Stimulated activated CD4-positive, alpha-beta T cell treated with anti-CD3 and anti-CD28 coated beads, Interleukin-2, amount 100 ng/mL, for 4 hours (primary cell): ENCODE measurements at regions not wholly inside any gene's neighbourhood (a gene's known extent, or its start where the extent isn't known, plus 50 kb on each side); places are given as distances from the start of the nearest gene placed in this dataset.
A peak's percentile ranks its signal among the peaks of the same experiment; 100 is the strongest.

Experiments
- DNase-seq: peaks from one replicate; pipeline ENCODE4 v3.0.0-alpha.2; 2020; ENCODE audit warnings: low read depth

DNA sequence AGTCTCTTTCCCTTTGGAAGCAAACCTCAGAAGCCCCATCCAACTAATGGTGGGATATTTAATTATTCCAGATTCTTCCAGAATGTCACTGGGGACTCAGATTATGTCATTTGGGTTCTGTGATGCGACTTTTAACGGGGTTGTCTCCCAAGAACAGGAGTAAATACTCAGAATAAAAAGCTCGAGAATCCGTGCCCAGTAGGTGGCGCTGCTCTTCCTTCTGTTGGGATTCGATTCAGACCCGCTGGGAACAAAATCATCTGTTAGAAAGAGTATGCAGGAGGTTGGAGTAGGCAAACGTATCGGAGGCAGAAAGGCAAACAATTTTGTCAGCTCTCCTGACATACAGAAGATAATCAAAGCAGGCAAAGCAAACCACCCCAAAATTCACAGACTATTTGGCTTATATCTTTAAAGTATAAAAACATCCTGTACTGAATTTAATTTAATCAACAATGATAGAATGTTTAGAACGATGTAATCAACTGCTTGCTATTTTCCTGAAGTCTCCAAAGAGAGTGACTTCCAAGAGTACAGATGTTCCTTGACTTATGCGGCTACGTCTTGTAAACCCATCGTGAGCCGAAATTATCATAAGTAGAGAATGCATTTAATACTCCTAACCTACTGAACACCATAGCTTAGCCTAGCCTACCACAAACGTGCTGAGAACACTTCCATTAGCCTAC is 169.8 kb upstream of the RAI14 start:
- DNase-seq = peak; percentile 26

DNA sequence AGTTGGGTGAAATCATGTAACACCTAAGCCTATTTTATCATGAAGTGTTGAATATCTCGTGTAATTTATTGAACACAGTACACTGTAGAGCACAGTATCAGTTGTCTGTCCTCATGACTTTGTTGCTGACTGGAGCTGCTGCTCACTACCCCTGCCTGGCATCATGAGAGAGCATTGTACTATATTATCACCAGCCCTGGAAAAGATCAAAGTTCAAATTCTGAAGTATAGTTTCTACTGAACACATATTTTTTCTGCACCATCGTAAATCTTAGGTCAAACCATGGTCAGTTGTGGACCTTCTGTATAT is 169.3 kb upstream of the RAI14 start:
- DNase-seq = no peak

DNA sequence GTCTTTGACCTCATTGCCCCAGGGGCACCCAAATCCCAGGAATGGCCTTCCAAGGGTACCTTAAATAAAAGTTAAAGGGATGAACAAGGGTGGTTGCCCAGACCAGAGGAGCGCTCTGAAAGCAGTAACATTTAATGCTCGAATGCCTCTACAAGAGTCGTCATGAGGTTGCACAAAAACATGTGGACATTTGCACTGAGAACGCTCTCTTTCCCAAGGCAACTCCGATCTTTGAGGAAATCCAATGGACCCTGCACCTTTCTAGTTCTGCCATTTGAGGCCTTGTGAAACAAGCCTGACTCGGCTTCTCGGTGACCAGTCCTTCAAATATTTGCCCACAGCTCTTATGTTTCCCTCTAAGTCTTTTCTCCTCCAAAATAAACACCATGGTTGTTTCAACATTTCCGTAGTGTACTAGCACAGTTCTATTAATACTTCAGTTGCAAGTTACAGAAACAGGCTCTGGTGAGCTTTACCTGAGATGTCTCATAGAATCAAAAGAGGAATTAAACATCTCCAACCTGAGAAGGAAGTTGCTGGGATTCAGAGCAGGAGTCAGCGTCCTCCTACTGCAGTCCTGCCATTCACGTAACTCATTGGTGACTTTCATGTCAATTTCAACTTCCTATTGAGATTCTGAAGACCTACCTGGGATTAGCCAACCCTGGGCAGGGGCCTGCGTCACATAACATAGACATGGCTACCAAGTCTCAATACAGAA is 168.8 kb upstream of the RAI14 start:
- DNase-seq = no peak

DNA sequence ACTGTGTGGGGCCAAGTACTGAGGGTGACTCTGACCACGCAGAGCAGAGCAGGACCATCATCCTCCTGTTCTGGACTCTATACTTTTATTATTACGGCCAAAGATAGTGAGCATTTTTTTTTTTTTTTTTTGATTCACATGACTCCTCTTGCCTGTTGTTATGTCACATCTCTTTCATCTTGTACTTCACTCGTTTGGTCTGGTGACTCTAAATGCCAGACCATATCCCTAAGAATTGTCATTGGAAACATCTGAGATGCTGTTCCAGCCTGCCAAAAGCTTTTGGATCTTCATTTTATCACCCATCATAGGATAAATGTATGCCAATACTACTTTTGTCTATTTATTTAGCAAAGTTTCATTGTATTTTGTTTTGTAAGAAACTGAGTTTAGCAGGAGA is 168.2 kb upstream of the RAI14 start:
- DNase-seq = no peak

DNA sequence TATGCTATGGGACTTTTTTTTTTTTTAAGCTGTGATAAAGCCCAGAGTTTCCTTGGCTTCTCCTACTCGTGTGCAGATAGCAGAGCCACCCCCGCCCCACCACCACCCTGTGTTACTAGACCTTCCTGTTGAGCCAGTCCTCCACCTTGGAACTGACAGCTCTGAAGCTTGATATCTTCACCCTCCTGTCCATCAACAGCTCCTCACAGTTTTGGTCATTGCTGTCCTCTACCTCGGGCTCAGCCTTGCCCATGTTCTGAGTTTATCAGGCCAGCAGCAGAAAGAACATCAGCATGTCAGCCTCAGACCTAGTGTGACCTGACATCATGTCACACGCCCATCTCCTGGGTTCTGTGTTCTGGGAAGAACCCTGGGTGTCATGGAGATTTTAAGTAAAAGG is 167.1 kb upstream of the RAI14 start:
- no peak for DNase-seq

DNA sequence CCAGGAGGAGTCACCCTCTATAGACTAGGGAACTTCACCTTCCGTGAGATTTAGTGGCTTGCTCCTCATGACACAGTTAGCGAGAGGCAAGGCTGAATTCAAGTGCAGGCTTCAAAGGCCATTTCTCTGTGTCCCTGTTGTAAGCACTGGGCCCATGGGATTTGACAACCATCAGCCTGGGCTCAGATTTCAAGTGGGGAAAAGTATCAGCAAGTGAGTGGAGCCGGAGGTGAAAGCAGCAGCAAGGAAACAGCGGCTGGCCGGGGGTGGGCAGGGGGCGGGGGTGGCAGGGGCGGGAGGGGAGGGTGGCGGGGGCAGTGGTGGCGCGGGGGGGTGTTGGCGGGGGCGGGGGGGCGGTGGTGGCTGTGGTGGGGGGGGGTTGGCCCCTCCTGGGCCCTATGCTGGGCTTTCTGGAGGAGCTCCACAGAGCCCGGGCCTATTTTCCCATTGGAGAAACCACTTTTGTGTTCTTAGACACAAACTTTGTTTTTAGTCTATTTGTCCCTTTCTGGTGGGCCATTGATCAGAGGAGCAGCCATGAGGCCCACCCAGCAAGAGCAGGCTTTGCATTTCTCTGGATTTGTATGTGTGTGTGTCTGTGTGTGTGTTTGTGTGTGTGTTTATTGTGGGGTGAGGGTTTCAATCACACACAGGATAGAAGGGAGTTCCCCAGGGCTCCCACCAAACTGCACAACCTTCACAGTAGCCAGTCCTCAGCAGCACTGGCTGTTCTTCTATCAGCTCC is 165.4 kb upstream of the RAI14 start:
- no peak for DNase-seq

DNA sequence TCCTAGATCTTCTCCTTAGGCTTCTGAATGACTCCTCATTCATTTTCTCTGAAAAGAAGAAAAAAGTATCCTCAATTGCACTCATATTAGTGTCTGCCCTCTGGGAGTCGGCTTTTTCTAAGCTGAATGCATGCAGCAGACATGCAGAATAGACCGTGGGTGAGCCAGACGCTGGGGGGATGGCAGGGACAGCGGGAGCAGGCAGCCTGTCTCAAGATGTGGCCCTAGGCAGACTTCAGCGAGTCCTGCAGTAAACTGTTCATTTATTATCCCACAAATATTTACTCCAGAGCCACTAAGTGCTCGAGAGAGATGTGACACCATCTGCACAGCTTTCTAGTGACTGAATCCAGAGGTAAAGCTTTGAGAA is 164.9 kb upstream of the RAI14 start:
- DNase-seq = no peak

DNA sequence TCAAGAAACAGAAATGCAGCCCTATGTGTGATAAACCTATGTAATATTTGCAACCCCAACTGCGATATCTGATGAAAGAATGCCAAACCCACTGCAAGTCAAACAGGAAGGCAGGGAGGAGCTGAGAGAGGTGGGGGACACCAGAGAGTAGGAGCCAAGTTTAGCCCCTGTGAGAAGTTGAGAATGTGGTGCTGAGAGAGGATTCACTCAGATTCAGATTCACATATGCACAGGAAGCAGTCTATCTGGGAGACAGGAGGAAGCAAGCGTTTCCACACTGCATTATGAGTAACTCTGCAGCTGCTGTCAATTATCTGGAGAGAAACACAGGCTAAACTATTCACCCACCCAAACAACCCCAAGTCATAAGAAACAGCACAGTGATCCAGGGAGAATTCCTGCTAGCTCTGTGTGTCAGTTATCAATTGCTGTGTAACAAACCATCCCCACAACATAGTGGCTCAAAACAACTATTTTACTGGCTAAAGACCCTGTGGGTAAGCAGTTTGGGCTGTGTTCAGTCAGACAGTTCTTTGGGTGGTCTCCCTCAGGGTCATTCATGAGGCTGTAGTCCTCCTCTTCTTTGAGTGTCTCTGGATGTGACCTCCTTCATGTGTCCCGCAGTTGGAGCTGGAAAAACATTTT is 161.9 kb upstream of the RAI14 start:
- no peak for DNase-seq

DNA sequence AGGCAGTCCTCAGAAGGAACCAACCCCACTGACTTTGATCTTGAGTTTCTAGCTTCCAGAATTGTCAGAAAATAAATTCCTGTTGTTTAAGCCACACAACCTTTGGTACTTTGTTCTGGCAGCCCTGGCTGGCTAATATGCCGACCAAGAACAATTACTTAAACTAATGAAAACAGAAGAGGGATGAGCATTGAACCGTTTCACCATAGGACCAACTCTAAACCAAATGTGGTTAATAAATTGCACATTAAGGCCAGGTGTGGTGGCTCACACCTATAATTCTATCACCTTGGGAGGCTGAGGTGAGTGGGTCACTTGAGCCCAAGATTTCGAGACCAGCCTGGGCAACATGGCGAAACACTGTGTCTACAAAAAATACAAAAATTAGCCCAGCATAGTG is 160.9 kb upstream of the RAI14 start:
- DNase-seq = no peak

DNA sequence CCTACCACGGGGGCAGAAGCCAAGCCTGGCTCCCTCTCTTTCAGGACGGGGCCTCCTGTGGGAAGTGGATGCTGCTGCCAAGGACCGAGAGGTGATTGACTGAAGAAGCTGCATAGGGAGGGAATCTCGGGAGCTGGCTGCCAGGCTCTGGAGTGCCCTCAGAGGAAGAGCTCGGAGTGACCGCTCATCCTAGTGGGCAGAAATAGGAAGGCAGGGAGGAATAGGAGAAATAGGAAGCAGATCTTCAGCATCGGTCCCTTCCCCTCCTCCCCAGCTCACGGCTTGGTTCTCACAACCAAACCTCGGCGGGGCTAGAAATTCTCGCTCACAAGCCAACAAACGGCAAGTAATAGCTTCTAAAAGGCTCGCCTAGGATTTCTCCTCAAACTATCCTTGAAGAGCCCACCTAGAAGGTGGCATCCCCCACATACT is 159.9 kb upstream of the RAI14 start:
- no peak for DNase-seq

DNA sequence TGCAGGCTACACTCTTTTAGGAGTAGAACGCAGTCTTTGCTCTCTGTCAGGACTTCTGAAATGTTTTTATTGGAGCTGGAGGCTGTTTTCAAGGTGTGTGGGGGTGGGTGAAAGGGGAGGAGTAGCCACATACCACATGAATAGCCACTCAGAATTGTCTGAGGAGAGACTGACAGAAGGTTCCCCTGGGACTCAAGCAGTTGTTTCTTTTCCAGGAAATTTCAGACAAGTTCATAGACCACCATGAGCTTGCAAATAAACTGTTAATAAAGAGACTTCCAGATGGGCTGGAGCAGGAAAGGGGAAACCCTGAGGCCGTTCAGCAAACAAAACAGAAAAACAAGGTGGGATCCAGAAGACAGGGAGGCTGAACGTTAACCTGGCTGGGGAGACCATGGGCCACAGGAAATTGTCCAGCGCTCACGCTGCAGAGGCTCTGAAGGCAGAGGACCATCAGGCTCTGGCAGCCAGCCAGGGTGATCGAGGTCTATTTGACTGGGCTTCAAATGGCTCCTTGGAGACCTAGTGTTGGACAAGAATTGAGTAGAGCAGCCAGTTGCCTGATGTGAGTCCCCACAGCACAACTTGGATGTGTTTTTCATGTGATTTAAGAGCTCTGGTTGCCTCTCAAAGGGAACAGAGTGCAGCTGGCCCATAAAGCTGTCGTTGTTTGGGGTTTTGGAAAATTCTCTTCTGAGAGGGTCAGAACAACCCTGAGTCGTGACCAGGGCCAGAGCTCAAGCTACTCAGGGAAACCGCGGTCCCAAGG is 159.2 kb upstream of the RAI14 start:
- DNase-seq = no peak

DNA sequence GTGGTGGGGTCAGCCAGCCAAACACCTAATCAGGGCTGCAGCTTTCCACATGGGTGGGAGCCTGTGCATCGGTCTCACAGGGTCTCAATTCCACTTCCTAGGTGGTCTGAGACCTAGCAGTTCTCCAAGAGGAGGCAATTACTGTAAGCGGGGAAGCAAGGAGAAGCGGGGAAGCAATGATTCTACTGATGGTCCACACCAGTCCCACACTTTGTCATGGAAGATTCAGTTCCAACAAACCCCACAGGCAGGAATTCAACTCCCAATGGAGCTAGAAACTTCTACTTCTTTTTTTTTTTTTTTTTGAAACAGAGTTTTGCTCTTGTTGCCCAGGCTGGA is 158.7 kb upstream of the RAI14 start:
- DNase-seq = no peak

DNA sequence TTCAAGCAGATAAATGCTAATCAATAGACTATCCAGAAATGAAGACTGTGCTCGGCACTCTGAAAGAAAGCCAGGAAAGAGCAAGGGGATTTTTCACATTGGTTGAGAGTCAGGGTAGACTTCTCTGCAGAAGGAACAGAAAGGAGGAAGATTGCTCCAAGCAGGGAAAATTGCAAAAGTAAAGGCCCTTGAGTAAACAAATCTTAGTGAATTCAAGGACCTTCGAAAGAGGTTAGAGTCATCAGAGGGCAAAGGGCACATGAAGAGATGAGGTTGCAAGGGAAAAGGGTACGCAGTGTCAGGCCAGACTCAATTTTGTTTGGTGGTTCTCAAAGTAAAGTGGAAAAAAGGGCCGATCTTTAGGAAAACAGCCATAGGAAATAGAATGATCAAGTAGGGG is 157.6 kb upstream of the RAI14 start:
- no peak for DNase-seq

DNA sequence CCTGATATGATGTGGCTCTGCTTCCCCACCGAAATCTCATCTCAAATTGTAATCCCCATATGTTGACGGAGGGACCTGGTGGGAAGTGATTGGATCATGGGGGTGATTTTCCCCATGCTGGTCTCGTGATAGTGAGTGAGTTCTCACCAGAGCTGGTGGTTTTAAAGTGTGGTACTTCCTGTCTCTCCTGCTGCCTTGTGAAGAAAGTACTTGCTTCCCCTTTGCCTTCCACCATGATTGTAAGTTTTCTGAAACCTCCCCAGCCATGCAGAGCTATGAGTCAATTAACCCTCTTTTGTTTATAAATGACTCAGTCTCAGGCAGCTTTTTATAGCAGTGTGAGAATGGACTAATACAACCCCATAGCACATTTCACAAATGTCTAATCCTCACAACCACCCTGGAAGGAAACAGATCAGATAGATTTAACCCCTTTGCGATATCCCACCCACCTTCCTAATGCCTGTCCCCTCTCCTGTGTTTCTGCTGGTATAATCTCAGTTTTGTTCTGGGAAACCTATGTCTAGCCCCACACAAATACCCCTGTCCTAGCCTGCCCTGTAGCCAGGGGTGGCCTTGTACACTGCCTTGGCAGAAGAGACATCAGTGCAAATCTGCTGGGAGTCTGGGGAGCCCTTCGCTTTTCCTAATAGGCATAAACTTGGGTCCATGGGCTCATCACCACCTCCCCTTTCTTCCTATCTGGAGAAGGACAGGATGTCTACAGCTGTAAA is 157.0 kb upstream of the RAI14 start:
- DNase-seq = no peak

DNA sequence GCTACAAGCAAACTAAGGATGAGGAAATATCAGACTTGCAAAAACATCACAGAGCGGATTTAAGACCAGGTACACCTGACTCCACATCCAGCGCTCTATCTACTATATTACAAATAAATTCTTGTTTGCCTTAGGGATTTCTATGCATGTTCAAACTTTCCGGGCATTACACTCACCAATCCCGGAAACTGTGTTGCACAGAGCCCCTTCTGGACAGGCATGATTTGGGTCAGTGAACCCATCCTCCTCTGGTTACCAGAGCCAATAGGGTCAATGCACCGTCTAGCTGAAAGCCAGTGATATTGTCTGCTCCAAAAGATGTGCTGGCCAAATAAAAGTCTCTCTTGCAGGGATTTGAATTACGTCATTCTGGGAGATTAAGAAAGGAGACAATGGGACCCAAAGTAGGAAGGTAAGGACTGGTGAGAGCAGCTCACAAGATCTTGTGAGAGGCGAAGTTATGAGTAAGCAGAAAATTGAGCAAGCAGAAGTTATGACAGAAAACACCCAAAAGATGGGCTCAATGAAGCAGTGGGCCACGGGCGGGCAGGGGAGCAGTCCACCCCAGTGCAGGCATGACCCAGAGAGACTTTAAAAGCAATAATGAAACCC is 155.8 kb upstream of the RAI14 start:
- no peak for DNase-seq

DNA sequence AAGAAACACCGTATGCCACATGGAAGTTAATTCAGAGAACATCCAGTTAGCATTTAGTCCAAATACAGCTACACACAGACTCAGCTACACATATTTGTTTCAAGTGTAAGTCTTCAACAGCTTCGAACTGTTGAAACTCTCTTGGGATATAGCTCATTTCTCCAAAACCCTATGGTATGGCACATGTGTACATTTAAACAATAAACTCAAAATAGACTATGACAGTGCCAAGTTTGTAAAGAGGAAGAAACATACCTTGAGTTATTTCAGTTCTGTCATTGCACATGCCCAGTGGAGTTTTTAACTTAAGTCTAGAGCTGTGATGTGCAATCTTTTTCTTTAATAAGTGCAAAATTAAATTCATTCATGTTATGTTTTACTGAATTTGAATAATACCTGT is 155.1 kb upstream of the RAI14 start:
- DNase-seq = no peak

DNA sequence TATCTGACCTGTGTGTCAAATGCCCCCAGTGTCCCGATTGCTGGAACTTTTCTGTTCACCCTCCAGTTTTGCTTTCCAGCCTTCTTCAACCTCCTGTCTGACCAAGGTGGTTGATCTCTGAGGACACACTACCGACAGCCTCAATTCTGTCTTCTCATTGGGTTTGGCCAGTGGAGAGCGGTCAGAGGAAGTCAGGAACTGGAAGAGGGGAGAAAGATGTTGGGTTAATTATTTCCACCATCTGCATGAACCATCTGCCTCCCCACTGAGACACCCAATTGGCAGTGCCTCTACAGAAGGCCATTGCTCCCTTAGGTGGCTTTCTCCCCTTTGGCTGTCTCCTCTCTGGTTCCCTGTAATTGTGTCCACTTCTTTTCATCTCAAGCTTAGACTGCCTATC is 154.3 kb upstream of the RAI14 start:
- DNase-seq = no peak

DNA sequence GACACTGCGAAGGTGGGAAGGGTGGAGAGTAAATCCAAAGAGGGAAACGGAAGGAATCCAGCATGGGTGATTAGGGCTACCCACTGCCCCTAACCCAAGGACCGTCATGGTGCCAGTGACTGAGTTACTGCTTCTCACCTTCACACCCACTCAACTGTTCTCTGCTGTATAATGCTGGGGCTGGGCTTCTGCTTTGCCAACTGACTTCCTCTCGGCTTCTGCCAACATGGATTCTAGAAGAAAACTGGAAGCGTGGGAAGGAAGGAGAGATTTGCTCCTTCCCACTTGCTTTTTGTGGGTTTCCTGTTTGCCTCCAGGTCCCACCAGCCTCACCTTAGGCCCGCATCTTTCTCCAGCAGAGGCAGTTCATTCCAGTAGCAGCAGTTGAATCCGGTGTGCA is 153.5 kb upstream of the RAI14 start:
- no peak for DNase-seq

DNA sequence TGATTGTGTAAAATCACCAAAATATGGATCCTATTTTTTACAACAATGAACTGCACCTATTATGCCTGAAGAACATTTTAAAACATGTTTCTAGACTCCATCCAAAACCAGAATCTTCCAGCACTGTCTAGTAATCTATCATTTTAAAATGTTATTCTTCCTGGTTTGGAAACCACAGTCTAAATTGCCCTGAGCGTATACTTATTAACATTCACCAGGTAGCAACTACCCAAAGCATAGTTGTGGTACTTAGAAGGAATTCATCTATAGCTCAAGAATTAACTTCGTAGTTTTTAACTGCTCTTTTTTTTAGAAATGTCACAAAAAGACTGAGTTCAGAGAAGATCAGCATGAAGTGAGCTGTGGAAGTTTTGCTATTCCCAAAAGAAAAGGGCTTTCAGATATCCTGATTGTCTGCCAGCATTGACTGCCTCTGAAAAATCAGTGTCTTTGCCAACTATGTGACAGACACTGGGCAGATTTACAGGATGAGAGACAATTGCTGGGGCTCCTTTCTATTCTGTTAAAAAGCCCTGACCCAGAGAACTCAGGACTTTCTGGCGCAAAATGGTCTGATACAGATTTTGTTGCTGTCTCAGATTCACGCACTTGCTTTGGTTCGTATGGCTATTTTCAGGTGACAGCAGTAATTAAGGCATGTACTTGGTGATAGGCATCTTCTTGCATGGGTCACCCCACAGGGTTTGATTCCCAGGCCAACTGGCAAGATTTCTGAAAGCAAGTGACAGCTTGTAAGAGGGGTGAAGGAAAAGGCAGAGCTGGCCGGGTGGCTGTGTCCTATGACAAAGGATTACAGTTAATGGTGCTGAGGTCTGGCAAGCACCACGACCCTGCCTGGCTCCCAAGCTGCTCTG is 152.5 kb upstream of the RAI14 start:
- DNase-seq = no peak

DNA sequence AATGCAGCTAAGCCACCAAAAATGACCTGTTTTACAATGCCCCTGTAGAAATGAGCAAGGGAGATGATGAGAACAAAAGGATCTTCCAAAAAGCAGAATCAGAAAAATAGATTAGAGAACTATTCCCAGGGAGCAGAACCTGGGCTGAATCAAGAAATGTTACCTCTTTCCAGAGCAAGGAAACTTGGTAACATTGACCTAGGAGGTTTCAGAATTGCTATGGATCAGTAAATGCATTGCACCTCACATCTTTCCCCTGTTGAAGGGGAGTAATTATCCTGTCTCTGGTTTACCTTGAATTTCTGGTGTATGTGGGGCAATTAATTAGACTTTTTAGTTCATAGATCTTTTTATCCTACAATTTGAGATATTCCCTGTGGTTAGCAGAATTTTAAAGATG is 151.2 kb upstream of the RAI14 start:
- no peak for DNase-seq
